Activated B cell treated with CpG ODN at 0.5 μM for 24 hours (primary cell): ENCODE measurements at regions not wholly inside any gene's neighbourhood (a gene's known extent, or its start where the extent isn't known, plus 50 kb on each side); places are given as distances from the start of the nearest gene placed in this dataset.

Experiments used
- ATAC-seq: fragments of 200-7000 bp; cut with Tn5 transposase; one replicate; pipeline ENCODE4 v1.10.0; 2021; ENCODE audit warnings: low read depth, mild to moderate bottlenecking, moderate library complexity
- CTCF ChIA-PET: fragments of 350-600 bp; sonication (Branson Sonifier 250); formaldehyde crosslinking; loops from one replicate; lab custom pipeline; 2021; ENCODE audit warnings: antibody characterized with exemption; lab: Charles Lee
- POLR2A ChIA-PET: fragments of 350-600 bp; sonication (Branson Sonifier 250); formaldehyde crosslinking; loops from one replicate; lab custom pipeline; 2021; ENCODE audit warnings: antibody characterized with exemption; lab: Charles Lee
- DNase-seq: peaks from one replicate; pipeline ENCODE4 v3.0.0; 2022
- H3K27ac Mint-ChIP-seq: one replicate; pipeline ENCODE4 v1.8.0; 2020; ENCODE audit warnings: mixed read lengths
- H3K27me3 Mint-ChIP-seq: one replicate; pipeline ENCODE4 v1.8.0; 2021; ENCODE audit warnings: mixed read lengths
- H3K36me3 Mint-ChIP-seq: one replicate; pipeline ENCODE4 v1.8.0; 2021; ENCODE audit warnings: low read depth, mixed read lengths
- H3K4me1 Mint-ChIP-seq: one replicate; pipeline ENCODE4 v1.8.0; 2021; ENCODE audit warnings: mixed read lengths
- H3K4me3 Mint-ChIP-seq: one replicate; pipeline ENCODE4 v1.8.0; 2020; ENCODE audit warnings: mild to moderate bottlenecking, mixed read lengths
- H3K9me3 Mint-ChIP-seq: one replicate; pipeline ENCODE4 v1.8.0; 2020; ENCODE audit warnings: mixed read lengths
- CTCF ChIP-seq: fragments of 200-600 bp; IDR thresholded peaks from one replicate; pipeline ENCODE4 v1.8.0; 2022; ENCODE audit warnings: antibody characterized with exemption, mild to moderate bottlenecking
- intact Hi-C: fragments of 100-400 bp; cut with micrococcal nuclease; formaldehyde crosslinking; loops from one replicate; pipeline ENCODE4 v1.15.1; 2024

DNA sequence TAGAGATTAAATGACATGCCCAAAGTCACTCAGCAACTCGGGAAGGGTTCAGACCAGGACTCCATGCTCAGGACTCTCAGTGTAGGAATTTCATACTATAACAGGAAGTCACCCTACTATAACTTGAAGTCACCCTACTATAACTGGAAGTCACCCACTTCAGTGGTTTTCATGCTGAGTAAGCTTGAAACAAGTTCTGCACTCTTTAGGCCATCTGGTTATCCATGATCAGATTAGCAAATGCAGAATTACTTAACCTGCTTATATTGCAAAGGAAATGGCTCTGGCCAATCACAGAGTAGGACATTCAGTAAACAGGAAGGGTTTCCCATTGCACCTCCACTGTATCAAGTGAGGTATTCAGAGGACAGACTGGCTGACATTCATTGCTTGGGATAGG, 1240.4 kb downstream of the GATA3 start:
- ATAC-seq (no peak), DNase-seq (no peak)
- no peak overlapping the region for H3K27ac Mint-ChIP-seq
- TF ChIP-seq CTCF, result no peak
- no peak overlapping the region for H3K4me3 Mint-ChIP-seq
- CTCF ChIA-PET, result interaction anchor here (1.5 kb wide), 1 partner anchor 1769 kb away, joined by 5 read pairs; no protein-coding TSS in a partner anchor
- H3K36me3 Mint-ChIP-seq, result no peaks in the 10 kb centered on the region
- H3K4me1 Mint-ChIP-seq, result peaks cover 16% of the 10 kb centered on the region
- POLR2A ChIA-PET, result no interaction called here
- intact Hi-C loops, result no loop called here
- H3K9me3 Mint-ChIP-seq, result no peaks in the 10 kb centered on the region
- H3K27me3 Mint-ChIP-seq, result no peaks in the 10 kb centered on the region

DNA sequence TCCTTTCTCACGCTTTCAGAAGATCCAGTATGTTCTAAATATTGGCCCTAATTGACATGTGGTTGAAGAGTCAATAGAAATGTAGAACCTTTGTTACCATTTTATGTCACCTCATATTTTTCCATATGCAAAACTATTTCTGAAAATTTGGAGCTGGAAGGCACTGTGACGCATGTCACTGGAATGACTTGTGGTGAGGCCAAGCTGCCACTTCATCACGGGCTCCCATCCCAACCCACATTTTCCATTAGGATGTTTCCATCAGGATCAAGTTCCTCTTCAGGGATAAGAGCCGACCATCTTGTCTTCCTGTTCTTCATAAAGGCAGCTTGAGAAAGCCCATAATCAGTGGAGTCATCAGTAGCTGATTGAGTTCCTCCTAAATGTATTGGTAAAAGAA, 1241.7 kb downstream of the GATA3 start:
- Mint-ChIP-seq H3K36me3 (no peaks in the 10 kb centered on the region), H3K27me3 (no peaks in the 10 kb centered on the region), H3K9me3 (no peaks in the 10 kb centered on the region), H3K27ac (no peak overlapping the region), H3K4me3 (no peak overlapping the region), H3K4me1 (peaks cover 16% of the 10 kb centered on the region)
- CTCF ChIA-PET, result interaction anchor here (1.5 kb wide), 1 partner anchor 1771 kb away, joined by 5 read pairs; no protein-coding TSS in a partner anchor
- POLR2A ChIA-PET, result no interaction called here
- ATAC-seq (no peak), DNase-seq (no peak)
- no peak for TF ChIP-seq CTCF
- intact Hi-C loops, result no loop called here

GRCh38 chr10:9297580-9297979, 1243.1 kb downstream of the GATA3 start:
- no peak for TF ChIP-seq CTCF
- DNase-seq, result no peak
- POLR2A ChIA-PET, result no interaction called here
- CTCF ChIA-PET, result no interaction called here
- intact Hi-C loops, result no loop called here
- no peak overlapping the region for H3K27ac Mint-ChIP-seq
- no peaks in the 10 kb centered on the region for H3K36me3 Mint-ChIP-seq
- no peak overlapping the region for H3K4me3 Mint-ChIP-seq
- ATAC-seq, result no peak
- H3K27me3 Mint-ChIP-seq, result no peaks in the 10 kb centered on the region
- peaks cover 16% of the 10 kb centered on the region for H3K4me1 Mint-ChIP-seq
- H3K9me3 Mint-ChIP-seq, result no peaks in the 10 kb centered on the region

DNA sequence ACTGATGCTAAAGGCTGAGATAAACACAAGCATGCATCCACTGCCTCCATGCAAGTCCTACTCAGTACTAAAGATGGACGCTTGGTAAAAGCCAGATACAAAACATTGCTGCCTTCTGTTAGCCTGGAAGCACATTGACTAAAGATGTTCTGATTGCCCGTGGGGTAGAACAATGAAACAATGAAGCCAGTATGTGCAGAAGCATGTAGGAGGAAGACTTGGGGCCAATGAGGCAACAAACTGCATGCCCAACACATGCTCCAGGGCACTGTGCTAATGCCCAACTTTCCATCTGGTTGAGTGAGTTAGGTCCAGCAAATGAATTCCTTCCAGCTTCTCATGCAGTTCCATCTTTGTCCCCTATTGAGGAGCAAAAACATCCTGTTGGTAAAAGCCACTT, 1245.5 kb downstream of the GATA3 start:
- CTCF ChIA-PET, result no interaction called here
- no peak for TF ChIP-seq CTCF
- intact Hi-C loops, result loop anchor here (5.0 kb wide), 2 partner anchors 1613 to 1878 kb away; no protein-coding TSS in a partner anchor
- no peak overlapping the region for H3K27ac Mint-ChIP-seq
- H3K36me3 Mint-ChIP-seq, result no peaks in the 10 kb centered on the region
- ATAC-seq, result no peak
- H3K4me3 Mint-ChIP-seq, result no peak overlapping the region
- POLR2A ChIA-PET, result no interaction called here
- H3K9me3 Mint-ChIP-seq, result no peaks in the 10 kb centered on the region
- DNase-seq, result no peak
- H3K4me1 Mint-ChIP-seq, result peaks cover 5% of the 10 kb centered on the region
- no peaks in the 10 kb centered on the region for H3K27me3 Mint-ChIP-seq

- no peaks in the 10 kb centered on the region for H3K4me1 Mint-ChIP-seq
- CTCF ChIA-PET, result no interaction called here
- POLR2A ChIA-PET, result no interaction called here
- intact Hi-C loops, result loop anchor here (5.0 kb wide), 2 partner anchors 1614 to 1879 kb away; no protein-coding TSS in a partner anchor
- H3K27ac Mint-ChIP-seq, result no peak overlapping the region
- no peak for TF ChIP-seq CTCF
- no peaks in the 10 kb centered on the region for H3K9me3 Mint-ChIP-seq
- H3K4me3 Mint-ChIP-seq, result no peak overlapping the region
- DNase-seq (no peak), ATAC-seq (no peak)
- no peaks in the 10 kb centered on the region for H3K36me3 Mint-ChIP-seq
- H3K27me3 Mint-ChIP-seq, result peaks cover 1% of the 10 kb centered on the region
These were observed 1246.7 kb downstream of the GATA3 start for GRCh38 chr10:9301148-9301547.
